HG02870 (cell line): ENCODE measurements at regions not wholly inside any gene's neighbourhood (a gene's known extent, or its start where the extent isn't known, plus 50 kb on each side); places are given as distances from the start of the nearest gene placed in this dataset.
A peak's percentile ranks its signal among the peaks of the same experiment; 100 is the strongest.

Experiments
- ATAC-seq: cut with Tn5 transposase; IDR thresholded peaks from one replicate; pipeline ENCODE4 v1.9.1; 2021; ENCODE audit warnings: mild to moderate bottlenecking, moderate library complexity; ENCODE audit not compliant: unreplicated experiment

GRCh38 chr13:39232401-39232980 is 194.2 kb downstream of the NHLRC3 start:
- ATAC-seq = no peak

GRCh38 chr13:39232999-39233398 is 194.7 kb downstream of the NHLRC3 start:
- no peak for ATAC-seq

DNA sequence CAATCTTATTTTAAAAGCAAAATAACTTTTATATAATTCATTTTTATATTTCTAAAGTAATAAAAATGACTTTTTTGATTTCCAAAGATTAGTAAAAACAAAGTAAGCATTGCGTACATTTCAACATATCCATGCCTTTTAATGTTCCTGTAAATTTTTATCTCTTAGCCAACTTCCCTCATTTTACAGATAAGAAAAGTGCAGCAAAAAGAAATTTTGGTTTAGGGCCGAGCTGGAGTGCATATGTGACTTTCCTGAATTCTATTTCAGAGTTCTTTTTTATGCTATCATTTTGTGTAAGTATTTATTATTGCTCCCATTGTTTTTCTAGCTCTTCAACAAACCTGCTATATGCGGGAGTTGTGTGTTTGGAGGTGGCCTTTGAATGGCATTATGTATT is 195.3 kb downstream of the NHLRC3 start:
- ATAC-seq = no peak

DNA sequence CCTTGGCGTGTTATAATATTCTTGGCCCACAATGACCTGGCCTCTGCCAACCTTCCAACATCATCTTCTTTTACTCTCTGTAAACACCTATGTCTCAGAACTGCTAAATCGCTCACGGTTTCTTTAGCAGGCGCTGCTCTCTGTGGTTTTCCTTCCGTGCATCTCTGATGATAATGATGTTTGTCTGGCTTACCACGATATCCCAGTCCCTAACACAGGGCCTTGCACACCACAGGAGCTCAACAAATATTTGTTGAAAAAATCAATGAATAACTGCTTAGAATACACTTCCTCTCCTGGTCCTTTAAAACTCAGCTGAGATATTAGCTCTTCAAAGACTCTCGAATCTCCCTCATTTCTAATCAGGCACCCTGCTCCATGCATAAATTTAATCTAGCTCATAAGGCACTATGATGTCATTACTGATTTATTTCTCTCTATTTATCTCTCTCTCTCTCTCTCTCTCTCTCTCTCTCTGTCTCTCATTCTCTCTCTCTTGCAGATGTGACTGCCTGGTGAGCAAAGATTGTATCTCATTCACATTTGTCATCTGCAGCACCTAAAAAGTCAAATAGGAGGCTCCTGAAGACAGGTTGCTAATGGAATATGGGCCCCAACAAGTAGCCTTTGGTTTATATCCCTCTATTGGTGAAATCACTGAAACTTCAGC is 206.4 kb downstream of the NHLRC3 start:
- no peak for ATAC-seq

GRCh38 chr13:39245688-39246087 is 207.4 kb downstream of the NHLRC3 start:
- ATAC-seq = no peak

DNA sequence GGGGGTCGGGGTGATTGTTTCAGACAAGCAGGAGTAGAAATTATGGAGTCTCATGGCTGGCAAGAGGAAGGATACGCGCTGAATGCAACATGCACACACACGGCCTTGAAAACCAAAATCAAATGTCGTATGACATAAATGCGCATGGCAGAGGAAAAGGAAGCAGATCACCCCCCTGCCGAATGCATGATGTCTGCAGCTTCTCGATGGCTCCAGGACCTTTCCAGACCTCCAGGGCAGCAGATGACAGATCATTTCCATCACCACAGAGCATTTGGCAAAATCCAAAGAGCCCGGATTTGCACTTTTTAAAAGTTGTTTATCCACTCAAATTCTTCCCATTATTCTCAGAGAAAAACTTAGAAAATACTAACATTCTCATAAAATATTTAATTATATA is 211.7 kb downstream of the NHLRC3 start:
- ATAC-seq = no peak

DNA sequence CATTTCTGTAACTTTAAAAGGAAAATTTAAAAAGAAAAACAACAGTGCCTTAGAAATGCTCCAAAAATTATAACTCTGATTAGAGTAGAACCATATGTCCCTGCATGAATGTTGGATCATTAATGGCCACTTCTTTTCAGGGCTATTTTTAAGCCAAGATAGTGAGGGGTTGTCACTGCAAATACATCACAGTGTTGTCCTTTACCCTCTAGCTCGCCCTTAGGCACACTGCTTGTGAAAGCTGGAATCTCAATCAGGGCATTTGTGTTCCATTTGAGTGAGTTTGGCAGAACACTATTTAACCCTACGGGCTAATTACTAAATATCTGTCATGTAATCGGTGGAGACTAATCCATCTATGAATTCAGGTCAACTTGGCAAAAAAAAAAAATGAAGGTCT is 212.2 kb downstream of the NHLRC3 start:
- ATAC-seq = no peak

DNA sequence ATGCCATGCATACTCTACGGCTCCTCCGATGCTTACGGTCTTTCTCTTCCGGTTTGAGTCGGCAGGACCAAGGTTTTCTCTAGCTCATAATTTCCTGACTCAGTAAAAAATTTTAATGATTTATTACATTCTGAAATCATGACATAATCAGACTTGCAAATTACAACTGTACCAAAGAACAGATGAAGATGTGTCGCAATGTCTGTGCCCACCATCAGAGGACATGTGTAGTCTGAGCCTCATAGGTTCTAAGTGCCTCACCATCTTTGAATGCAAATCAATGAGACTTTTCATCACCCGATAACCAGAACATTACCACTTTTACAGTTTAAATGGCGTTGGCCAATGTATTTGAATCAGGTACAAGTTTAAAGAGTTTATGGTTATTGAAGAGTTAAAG is 213.1 kb downstream of the NHLRC3 start:
- ATAC-seq = no peak

DNA sequence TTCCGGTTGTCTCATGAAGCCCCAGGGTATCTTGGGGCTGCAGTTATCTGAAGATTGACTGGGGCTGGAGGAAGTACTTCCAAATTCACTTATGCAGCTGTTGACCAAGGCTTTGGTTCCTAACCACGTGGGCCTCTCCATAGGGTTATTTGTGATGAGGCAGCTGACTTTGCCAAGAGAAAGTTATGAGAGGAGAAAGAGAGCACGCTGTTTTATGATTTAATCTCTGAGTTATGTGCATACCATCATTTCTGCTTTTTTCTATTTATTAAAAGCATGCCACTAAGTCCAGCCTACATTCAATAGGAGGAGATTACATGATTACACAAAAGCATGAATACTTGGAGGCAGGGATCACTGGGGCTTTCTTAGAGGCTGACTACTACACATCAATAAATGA is 215.5 kb downstream of the NHLRC3 start:
- no peak for ATAC-seq

- no peak for ATAC-seq
These were observed 216.3 kb downstream of the NHLRC3 start for GRCh38 chr13:39254601-39255000.

- no peak for ATAC-seq
These were observed 219.4 kb downstream of the NHLRC3 start for GRCh38 chr13:39257642-39258041.

DNA sequence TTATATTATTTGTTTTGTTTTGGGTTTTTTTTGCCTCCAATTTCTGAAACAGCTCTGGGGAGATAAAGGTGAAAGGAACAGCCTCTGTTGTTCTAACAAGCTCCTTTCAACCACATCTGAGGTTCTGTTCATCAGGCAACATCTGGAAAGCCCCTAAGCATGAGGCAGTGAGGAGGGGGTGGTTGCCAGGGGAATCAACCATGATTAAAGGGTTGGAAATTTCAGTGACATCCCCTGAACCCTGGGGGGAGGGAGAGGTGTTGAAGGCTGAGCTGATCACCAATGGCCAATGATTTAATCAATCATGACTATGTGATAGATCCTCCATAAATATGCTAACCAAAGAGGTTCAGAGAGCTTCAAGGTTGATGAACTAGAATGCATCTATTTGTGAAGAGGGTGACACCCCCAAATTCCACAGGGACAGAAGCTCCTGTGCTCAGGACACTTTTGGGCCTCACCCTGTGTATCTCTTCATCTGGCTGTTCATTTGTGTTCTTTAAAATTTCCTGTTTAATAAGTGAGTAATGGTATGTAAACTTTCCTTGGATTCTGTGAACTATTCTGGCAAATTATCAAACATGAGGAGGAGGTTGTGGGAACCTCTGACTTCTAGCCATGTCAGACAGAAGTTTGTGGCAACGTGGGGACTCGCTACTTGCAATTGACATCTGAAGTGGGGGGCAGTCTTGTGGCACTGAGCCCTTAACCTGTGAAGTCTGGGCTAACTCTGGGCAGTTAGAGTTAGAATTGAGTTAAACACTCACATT is 221.3 kb downstream of the NHLRC3 start:
- peak; percentile 74 for ATAC-seq

GRCh38 chr13:39263033-39263432 is 224.8 kb downstream of the NHLRC3 start:
- ATAC-seq = peak; percentile 75

DNA sequence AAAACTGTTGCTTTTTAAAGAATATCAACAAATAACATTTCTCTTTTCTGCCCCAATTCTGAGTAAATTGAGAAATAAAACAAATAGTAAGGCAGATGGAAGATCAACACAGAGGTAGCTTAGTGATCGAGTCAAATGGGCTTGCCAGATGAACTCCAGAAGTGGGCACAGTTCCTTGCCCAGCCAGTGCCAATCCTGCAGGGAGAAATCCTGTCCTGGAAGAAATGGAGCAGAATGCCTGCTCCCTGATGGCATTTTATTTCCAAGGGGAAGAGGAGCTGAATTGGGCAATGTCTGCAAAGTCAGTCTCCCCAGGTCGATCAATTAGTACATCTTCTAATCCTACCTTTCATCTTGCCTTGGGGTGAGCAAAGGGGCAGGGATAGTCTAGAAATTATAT is 225.3 kb downstream of the NHLRC3 start:
- no peak for ATAC-seq

DNA sequence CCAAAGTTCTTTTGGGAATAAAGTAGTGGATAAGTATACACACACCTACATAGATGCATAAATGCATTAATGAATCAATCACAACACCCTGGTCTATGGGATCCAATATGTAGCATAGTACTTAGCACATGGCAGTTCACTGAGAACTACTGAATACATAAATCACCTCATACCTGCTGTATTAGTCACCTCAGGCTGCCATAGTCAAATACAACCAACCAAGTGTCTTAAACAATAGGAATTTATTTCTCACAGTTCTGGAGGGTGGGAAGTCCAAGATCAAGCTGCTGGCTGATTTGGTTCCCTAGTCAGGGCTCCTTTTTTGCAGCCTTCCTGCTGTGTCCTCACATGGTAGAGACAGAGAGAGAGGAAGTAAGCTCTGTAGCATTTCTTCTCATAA is 228.2 kb downstream of the NHLRC3 start:
- no peak for ATAC-seq

DNA sequence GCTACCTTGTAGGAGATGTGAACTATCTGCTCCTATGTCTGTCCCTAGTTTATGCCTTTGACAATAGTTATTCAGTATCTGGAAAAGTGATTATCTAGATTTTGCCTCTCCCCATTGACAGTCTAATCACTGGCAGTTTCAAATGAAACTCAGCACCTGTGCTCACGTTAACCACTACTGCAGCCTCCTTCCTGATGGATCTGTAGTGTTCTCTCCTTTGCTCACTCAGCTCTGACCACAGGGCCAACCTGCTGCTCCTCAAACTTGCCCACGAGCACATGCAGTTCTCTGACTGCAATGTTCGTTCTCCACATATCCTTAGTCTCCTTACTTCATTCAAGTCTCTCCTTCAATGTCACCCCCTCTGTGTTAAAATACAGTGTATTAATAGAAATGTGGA is 230.1 kb downstream of the NHLRC3 start:
- peak; percentile 37 for ATAC-seq

DNA sequence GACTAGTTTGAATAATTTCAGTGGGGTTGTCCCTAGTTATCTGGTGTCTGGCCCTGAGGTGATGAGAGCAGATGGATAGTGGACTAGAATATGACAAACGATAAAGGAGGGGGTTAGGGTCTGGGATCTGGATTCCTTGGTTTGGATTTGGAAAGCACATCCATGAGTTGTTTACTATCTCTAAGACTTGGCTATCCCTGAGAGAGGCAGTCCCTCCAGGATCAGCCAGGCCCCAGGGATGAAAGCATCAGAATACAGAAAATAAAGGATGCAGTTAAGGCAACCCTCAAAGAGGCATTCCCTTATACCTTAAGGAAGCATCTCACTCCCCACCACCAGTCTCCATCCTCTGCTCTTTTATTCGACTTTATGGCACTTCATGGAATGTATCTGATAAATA is 230.7 kb downstream of the NHLRC3 start:
- no peak for ATAC-seq

GRCh38 chr13:39269411-39269810 is 231.2 kb downstream of the NHLRC3 start:
- ATAC-seq = no peak

GRCh38 chr13:39272994-39273393 is 234.7 kb downstream of the NHLRC3 start:
- no peak for ATAC-seq

DNA sequence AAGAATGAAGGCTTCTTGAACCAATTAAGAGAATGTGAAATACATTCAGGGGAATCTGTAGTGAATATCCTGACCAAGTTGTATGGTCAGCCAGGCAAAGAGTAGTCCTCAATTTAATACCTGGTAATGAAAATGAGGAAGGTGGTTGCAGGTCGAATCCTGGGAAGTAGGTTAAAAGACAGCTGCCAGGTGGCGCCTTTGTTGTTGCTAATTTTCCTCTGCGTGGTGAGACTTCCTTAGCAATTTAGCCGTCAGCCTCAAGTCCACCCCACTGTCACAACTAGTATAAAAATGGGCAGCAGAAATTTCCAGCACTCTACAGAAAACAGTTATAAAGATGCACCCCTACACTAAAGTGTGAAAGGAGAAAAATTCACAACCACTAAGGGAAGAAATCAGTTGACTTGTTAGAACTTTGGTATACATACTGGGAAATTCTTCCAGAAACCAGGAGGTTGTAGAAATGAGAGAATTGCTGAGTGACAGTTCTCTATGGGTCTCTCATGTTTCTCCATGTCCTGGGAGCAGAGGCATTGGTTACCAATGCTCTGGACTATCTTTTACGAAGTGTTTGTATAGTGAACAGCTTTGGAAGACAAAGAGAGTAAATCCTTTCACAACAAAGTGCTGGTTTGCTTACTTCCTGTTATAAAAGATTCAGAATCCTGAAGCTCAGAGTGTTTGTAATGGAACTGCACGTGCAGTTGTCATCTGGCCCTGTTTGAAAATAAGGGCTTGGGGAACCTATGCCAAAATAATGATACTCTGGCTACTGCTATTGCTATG is 235.9 kb downstream of the NHLRC3 start:
- no peak for ATAC-seq

DNA sequence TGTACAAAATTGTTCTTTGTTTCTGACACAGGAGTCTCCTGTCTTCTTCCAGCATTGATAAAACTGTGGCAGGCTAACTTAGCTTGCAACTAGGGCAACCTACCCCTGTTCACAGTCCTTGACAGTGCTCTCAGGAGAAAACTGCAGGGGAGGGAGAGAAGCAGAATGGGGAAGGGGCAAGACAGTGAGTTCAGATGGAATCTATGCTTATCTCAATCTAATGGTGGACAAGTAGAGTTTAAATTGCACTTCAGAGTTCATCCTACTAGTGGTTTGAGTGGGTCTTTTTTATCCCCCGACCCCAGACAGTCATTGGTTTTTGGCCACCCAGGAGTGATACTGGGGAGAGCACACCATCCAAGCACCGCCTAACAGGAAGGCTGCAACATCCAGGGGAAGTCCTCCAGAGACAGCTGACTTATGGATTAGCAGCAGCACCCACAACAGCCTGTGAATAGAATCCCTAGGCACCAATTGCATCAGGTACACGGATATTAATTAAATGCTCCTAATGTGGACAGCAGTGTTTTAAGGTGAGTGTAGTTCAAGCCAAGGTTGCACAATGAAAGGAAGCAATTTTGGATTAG is 236.6 kb downstream of the NHLRC3 start:
- no peak for ATAC-seq
